ENCODE measurements at regions not wholly inside any gene's neighbourhood (a gene's known extent, or its start where the extent isn't known, plus 50 kb on each side); places are given as distances from the start of the nearest gene placed in this dataset.

GRCh38 chr1:119286587-119287181, 81.9 kb upstream of the HAO2 start:
- dilution Hi-C loops (cut with MboI; ENCODE audit: extremely low pct_ligation_motif_present, low sequenced_read_pairs), result no loop called here
- H3K9me1 ChIP-seq (ENCODE audit: control insufficient read depth, extremely low read depth, insufficient read depth, low read length), result no peaks in the 10 kb centered on the region
- no peak overlapping the region for H3K27ac ChIP-seq (ENCODE audit: control insufficient read depth, insufficient read depth, low read length)

GRCh38 chr1:119288751-119289150, 79.8 kb upstream of the HAO2 start:
- Histone ChIP-seq H4K20me1 (ENCODE audit: control insufficient read depth, extremely low read depth, insufficient read depth, low read length) (no peaks in the 10 kb centered on the region), H3K79me2 (ENCODE audit: control insufficient read depth, insufficient read depth, low read length) (no peaks in the 10 kb centered on the region), H3K36me3 (ENCODE audit: control insufficient read depth in 2 of 2, extremely low read depth in 1 of 2, insufficient read depth in 2 of 2, low read length in 2 of 2) (no peaks in the 10 kb centered on the region), H3K27ac (ENCODE audit: control insufficient read depth, insufficient read depth, low read length) (no peak overlapping the region), H3K4me1 (ENCODE audit: control insufficient read depth, extremely low read depth, insufficient read depth, low read length) (peaks cover 13% of the 10 kb centered on the region), H3K27me3 (ENCODE audit: control insufficient read depth, extremely low read depth, insufficient read depth, low read length) (peaks cover 6% of the 10 kb centered on the region), H2AFZ (ENCODE audit: control insufficient read depth, low read length) (no peak overlapping the region), H3K4me3 (ENCODE audit: control insufficient read depth in 2 of 3, extremely low read depth in 1 of 3, insufficient read depth in 2 of 3, low read depth in 1 of 3, low read length in 3 of 3) (no peak overlapping the region), H3K4me2 (ENCODE audit: control insufficient read depth, extremely low read depth, insufficient read depth, low read depth, low read length) (no peak overlapping the region), H3K9me3 (ENCODE audit: control insufficient read depth, low read depth, low read length) (no peaks in the 10 kb centered on the region), H3K9ac (ENCODE audit: control insufficient read depth, extremely low read depth, insufficient read depth, low read length) (no peak overlapping the region), H3K9me1 (ENCODE audit: control insufficient read depth, extremely low read depth, insufficient read depth, low read length) (no peaks in the 10 kb centered on the region)
- DNase-seq (ENCODE audit: low read depth, low spot score) (no peak), FAIRE-seq (no peak)
- no peak for TF ChIP-seq CTCF (optimal IDR thresholded peaks at IDR 0.05 in 1 of 3, IDR thresholded peaks at IDR 0.05 in 1 of 3, conservative IDR thresholded peaks at IDR 0.05 in 1 of 3; ENCODE audit: extremely low read depth in 1 of 3, insufficient read depth in 2 of 3, low read length in 3 of 3)
- TF ChIP-seq EZH2 (IDR thresholded peaks at IDR 0.05; ENCODE audit: low read length), result no peak
- dilution Hi-C loops (cut with MboI; ENCODE audit: extremely low pct_ligation_motif_present, low sequenced_read_pairs), result no loop called here

More at GRCh38 chr1:119286587-119287181, 81.9 kb upstream of the HAO2 start:
- H3K79me2 ChIP-seq (ENCODE audit: control insufficient read depth, insufficient read depth, low read length), result no peaks in the 10 kb centered on the region
- no peaks in the 10 kb centered on the region for H3K27me3 ChIP-seq (ENCODE audit: control insufficient read depth, extremely low read depth, insufficient read depth, low read length)
- no peak overlapping the region for H3K9ac ChIP-seq (ENCODE audit: control insufficient read depth, extremely low read depth, insufficient read depth, low read length)
- no peaks in the 10 kb centered on the region for H3K9me3 ChIP-seq (ENCODE audit: control insufficient read depth, low read depth, low read length)
- no peak overlapping the region for H3K4me3 ChIP-seq (ENCODE audit: control insufficient read depth in 2 of 3, extremely low read depth in 1 of 3, insufficient read depth in 2 of 3, low read depth in 1 of 3, low read length in 3 of 3)
- no peak for FAIRE-seq
- no peaks in the 10 kb centered on the region for H4K20me1 ChIP-seq (ENCODE audit: control insufficient read depth, extremely low read depth, insufficient read depth, low read length)
- no peak overlapping the region for H2AFZ ChIP-seq (ENCODE audit: control insufficient read depth, low read length)
- TF ChIP-seq EZH2 (IDR thresholded peaks at IDR 0.05; ENCODE audit: low read length) (no peak), CTCF (optimal IDR thresholded peaks at IDR 0.05 in 1 of 3, IDR thresholded peaks at IDR 0.05 in 1 of 3, conservative IDR thresholded peaks at IDR 0.05 in 1 of 3; ENCODE audit: extremely low read depth in 1 of 3, insufficient read depth in 2 of 3, low read length in 3 of 3) (peak; percentile 65 to 72 (median 71))
- peaks cover 13% of the 10 kb centered on the region for H3K4me1 ChIP-seq (ENCODE audit: control insufficient read depth, extremely low read depth, insufficient read depth, low read length)
- DNase-seq (ENCODE audit: low read depth, low spot score), result no peak
- no peaks in the 10 kb centered on the region for H3K36me3 ChIP-seq (ENCODE audit: control insufficient read depth in 2 of 2, extremely low read depth in 1 of 2, insufficient read depth in 2 of 2, low read length in 2 of 2)
- H3K4me2 ChIP-seq (ENCODE audit: control insufficient read depth, extremely low read depth, insufficient read depth, low read depth, low read length), result no peak overlapping the region
